Endothelial cell (in vitro differentiated cells): ENCODE measurements at regions not wholly inside any gene's neighbourhood (a gene's known extent, or its start where the extent isn't known, plus 50 kb on each side); places are given as distances from the start of the nearest gene placed in this dataset.

ENCODE experiments used
- DNase-seq: peaks from one replicate; pipeline ENCODE4 v3.0.0; 2021; ENCODE audit warnings: low spot score
- H3K27ac Mint-ChIP-seq: one replicate; pipeline ENCODE4 v1.8.0; 2021; ENCODE audit warnings: mixed read lengths, inconsistent platforms; ENCODE audit not compliant: unreplicated experiment
- H3K27me3 Mint-ChIP-seq: one replicate; pipeline ENCODE4 v1.8.0; 2021; ENCODE audit warnings: mild to moderate bottlenecking, moderate library complexity, mixed read lengths, inconsistent platforms; ENCODE audit not compliant: unreplicated experiment
- H3K36me3 Mint-ChIP-seq: one replicate; pipeline ENCODE4 v1.8.0; 2021; ENCODE audit warnings: mild to moderate bottlenecking, low read depth, mixed read lengths, inconsistent platforms; ENCODE audit not compliant: unreplicated experiment
- H3K4me1 Mint-ChIP-seq: one replicate; pipeline ENCODE4 v1.8.0; 2021; ENCODE audit warnings: mild to moderate bottlenecking, mixed read lengths, inconsistent platforms; ENCODE audit not compliant: unreplicated experiment
- H3K4me3 Mint-ChIP-seq: one replicate; pipeline ENCODE4 v1.8.0; 2021; ENCODE audit warnings: mild to moderate bottlenecking, mixed read lengths, inconsistent platforms; ENCODE audit not compliant: unreplicated experiment
- H3K9me3 Mint-ChIP-seq: one replicate; pipeline ENCODE4 v1.8.0; 2021; ENCODE audit warnings: mixed read lengths, inconsistent platforms; ENCODE audit not compliant: unreplicated experiment
- TF ChIP-seq, protein P1 (sequence below): fragments of 200-600 bp; sonication (generic); IDR thresholded peaks from one replicate; pipeline ENCODE4 v1.5.0; 2021; ENCODE audit warnings: antibody characterized with exemption; ENCODE audit not compliant: unreplicated experiment

DNA sequence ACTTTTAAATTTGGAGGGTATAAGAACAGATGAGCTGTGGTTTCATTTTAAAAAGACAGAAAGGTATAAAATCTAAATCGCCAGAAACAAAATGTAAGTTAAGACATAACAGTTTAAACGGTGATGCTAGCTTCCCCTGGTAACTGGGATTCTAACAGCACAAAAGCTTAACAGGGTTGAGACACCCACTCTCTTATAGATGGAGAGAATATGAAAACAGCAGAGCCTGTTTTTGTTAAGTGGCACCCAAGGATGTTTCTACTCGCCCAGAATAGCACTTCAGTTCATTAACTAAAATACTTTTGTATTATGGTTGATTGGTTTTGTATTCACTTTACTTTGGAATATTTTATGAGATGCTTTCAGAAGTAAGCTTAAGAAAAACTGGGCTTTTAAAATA lies 151.9 kb upstream of the RND3 start:
- H3K4me3 Mint-ChIP-seq: no peak overlapping the region
- no peak for DNase-seq
- TF ChIP-seq, protein P1, sequence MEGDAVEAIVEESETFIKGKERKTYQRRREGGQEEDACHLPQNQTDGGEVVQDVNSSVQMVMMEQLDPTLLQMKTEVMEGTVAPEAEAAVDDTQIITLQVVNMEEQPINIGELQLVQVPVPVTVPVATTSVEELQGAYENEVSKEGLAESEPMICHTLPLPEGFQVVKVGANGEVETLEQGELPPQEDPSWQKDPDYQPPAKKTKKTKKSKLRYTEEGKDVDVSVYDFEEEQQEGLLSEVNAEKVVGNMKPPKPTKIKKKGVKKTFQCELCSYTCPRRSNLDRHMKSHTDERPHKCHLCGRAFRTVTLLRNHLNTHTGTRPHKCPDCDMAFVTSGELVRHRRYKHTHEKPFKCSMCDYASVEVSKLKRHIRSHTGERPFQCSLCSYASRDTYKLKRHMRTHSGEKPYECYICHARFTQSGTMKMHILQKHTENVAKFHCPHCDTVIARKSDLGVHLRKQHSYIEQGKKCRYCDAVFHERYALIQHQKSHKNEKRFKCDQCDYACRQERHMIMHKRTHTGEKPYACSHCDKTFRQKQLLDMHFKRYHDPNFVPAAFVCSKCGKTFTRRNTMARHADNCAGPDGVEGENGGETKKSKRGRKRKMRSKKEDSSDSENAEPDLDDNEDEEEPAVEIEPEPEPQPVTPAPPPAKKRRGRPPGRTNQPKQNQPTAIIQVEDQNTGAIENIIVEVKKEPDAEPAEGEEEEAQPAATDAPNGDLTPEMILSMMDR: no peak
- no peaks in the 10 kb centered on the region for H3K9me3 Mint-ChIP-seq
- H3K27me3 Mint-ChIP-seq: no peaks in the 10 kb centered on the region
- H3K27ac Mint-ChIP-seq: no peak overlapping the region
- H3K36me3 Mint-ChIP-seq: no peaks in the 10 kb centered on the region
- peaks cover 2% of the 10 kb centered on the region for H3K4me1 Mint-ChIP-seq

DNA sequence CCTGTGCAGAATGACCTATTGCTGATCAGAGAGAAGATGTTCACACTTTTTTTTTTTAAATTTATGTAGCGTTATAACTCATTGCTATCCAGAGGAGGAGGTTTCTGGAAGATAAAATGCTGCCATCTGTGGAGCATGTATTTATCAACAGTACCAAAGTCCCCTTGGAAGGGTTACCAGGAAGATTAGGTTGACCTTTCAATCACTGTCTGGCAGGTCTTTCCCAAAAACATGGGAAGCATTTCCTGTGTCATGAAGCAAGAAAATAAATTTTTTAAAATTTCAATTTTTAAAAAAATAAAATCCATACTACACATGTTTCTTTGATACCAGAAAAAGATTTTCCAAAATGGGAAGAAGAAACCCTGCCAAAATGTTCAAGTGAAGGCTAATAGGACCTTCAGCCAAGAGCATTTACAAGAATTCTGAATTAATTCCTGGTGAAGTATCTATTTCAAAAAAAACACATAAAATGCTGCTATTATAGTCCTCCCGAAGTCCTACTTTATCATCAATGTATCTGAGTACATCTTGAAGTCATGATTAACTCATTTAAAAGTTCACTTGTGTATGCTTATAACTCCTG lies 143.9 kb upstream of the RND3 start:
- Mint-ChIP-seq H3K27me3 (no peaks in the 10 kb centered on the region), H3K4me3 (no peak overlapping the region), H3K9me3 (no peaks in the 10 kb centered on the region), H3K27ac (no peak overlapping the region), H3K36me3 (no peaks in the 10 kb centered on the region), H3K4me1 (no peaks in the 10 kb centered on the region)
- TF ChIP-seq, protein P1: no peak
- no peak for DNase-seq

DNA sequence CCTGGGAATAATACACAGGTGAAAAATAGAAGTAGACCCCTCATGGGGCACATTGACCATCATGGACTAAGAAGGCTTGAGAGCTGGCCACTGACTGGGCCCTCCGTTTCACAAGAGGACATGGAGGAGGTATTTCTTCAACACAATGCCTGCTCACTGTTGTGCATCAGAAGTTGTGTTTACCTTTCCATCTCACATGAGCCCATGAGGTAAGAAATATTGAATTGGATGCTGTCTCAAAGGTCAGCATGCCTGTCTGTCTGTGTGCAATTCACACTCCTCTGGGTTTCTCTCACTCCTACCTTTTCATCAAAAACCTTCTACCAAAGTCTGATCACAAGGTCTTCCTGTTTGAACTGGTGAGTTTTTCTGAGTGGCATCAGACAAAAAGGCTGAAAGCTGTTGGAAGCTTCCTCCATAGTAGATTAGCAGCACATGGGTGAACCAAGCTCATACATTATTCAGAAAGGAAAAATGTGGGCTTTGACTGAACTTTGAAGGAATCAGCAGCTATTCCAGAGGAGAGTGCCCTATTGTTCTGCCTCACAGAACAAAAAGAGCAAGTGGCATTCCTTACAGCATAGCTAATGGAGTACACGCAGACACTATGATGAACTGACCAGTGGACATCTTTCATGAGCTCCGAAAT lies 143.2 kb upstream of the RND3 start:
- no peaks in the 10 kb centered on the region for H3K4me1 Mint-ChIP-seq
- TF ChIP-seq, protein P1: no peak
- DNase-seq: no peak
- H3K36me3 Mint-ChIP-seq: no peaks in the 10 kb centered on the region
- no peak overlapping the region for H3K27ac Mint-ChIP-seq
- H3K4me3 Mint-ChIP-seq: no peak overlapping the region
- no peaks in the 10 kb centered on the region for H3K27me3 Mint-ChIP-seq
- H3K9me3 Mint-ChIP-seq: no peaks in the 10 kb centered on the region

DNA sequence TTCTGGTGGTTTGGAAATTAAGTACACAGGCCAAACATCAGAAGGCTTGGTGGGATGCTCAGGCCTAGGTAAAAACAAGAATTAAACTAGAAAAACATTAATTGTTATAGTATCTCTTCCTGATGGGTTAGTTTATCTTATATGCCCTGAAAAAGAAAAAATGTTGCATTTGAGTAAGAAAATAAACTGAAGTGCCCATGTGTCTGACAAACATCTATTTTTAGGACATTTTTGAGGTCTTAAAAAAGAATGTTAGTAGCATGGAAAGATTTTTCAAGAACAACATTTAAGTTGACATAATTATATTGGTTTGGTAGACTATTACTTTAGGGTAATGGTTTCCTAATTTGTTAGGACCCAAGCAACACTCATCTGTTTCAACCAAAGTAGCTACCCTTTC lies 140.1 kb upstream of the RND3 start:
- no peaks in the 10 kb centered on the region for H3K9me3 Mint-ChIP-seq
- H3K4me3 Mint-ChIP-seq: no peak overlapping the region
- H3K4me1 Mint-ChIP-seq: peaks cover 7% of the 10 kb centered on the region
- H3K27ac Mint-ChIP-seq: no peak overlapping the region
- no peak for DNase-seq
- H3K36me3 Mint-ChIP-seq: no peaks in the 10 kb centered on the region
- no peaks in the 10 kb centered on the region for H3K27me3 Mint-ChIP-seq
- TF ChIP-seq, protein P1: no peak

DNA sequence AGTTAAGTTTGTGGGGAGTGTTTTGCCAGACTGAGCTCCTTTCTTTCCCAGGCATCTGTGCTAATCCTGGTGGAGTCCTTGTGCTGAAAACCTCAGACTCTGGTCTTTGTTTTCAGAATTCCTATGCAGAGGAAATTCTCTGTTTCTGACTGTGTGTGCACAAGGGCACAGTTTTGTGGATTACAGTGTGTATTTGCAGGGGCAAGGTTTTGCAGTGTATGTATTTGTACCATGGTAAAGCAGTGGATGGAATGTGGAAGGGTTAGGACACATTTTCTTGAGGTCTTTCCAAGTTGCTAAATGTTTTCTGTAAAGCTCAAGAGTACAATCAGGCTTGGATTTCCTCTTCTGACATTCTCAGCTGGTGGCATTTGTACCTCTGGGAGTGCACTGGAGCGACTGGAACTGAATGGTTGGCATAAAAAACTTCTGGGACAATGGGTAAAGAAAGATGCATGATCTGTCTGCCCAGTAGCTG lies 139.5 kb upstream of the RND3 start:
- TF ChIP-seq, protein P1: no peak
- H3K4me3 Mint-ChIP-seq: no peak overlapping the region
- no peaks in the 10 kb centered on the region for H3K36me3 Mint-ChIP-seq
- H3K4me1 Mint-ChIP-seq: peaks cover 7% of the 10 kb centered on the region
- H3K27ac Mint-ChIP-seq: no peak overlapping the region
- DNase-seq: no peak
- no peaks in the 10 kb centered on the region for H3K9me3 Mint-ChIP-seq
- no peaks in the 10 kb centered on the region for H3K27me3 Mint-ChIP-seq
